CMK (cell line): ENCODE measurements at regions not wholly inside any gene's neighbourhood (a gene's known extent, or its start where the extent isn't known, plus 50 kb on each side); places are given as distances from the start of the nearest gene placed in this dataset.

ENCODE experiments used
- DNase-seq: peaks from one replicate; pipeline ENCODE4 v3.0.0-alpha.2; 2010; ENCODE audit warnings: low read depth

GRCh38 chr21:36555199-36555800, 75.4 kb upstream of the CLDN14 start:
- no peak for DNase-seq

- DNase-seq, result no peak
Observed at GRCh38 chr21:36557316-36557715, 77.4 kb upstream of the CLDN14 start.

- no peak for DNase-seq
Observed at GRCh38 chr21:36560933-36561575, 81.1 kb upstream of the CLDN14 start.

- DNase-seq, result no peak
Observed at GRCh38 chr21:36563341-36563926, 83.5 kb upstream of the CLDN14 start.

- no peak for DNase-seq
Observed at GRCh38 chr21:36564647-36565046, 84.7 kb upstream of the CLDN14 start.

- no peak for DNase-seq
Observed at GRCh38 chr21:36565540-36565939, 85.6 kb upstream of the CLDN14 start.

GRCh38 chr21:36566644-36567043, 86.7 kb upstream of the CLDN14 start:
- no peak for DNase-seq

- DNase-seq, result no peak
Observed at GRCh38 chr21:36567216-36567885, 87.4 kb upstream of the CLDN14 start.

GRCh38 chr21:36569511-36569910, 89.6 kb upstream of the CLDN14 start:
- DNase-seq, result no peak

GRCh38 chr21:36571556-36571955, 91.6 kb upstream of the CLDN14 start:
- no peak for DNase-seq

- DNase-seq, result no peak
Observed at GRCh38 chr21:36572039-36572438, 92.1 kb upstream of the CLDN14 start.

- peak; percentile 57 for DNase-seq
Observed at GRCh38 chr21:36575306-36575705, 95.4 kb upstream of the CLDN14 start.

- no peak for DNase-seq
Observed at GRCh38 chr21:36576441-36576840, 96.5 kb upstream of the CLDN14 start.

- no peak for DNase-seq
Observed at GRCh38 chr21:36579898-36580297, 100.0 kb upstream of the CLDN14 start.

- DNase-seq, result no peak
Observed at GRCh38 chr21:36582271-36582670, 102.3 kb upstream of the CLDN14 start.

- no peak for DNase-seq
Observed at GRCh38 chr21:36583591-36583990, 103.7 kb upstream of the CLDN14 start.

GRCh38 chr21:36584980-36585940, 105.3 kb upstream of the CLDN14 start:
- no peak for DNase-seq

- DNase-seq, result no peak
Observed at GRCh38 chr21:36587388-36587787, 107.5 kb upstream of the CLDN14 start.

- DNase-seq, result peak; percentile 27
Observed at GRCh38 chr21:36589352-36589971, 109.5 kb upstream of the SIM2 start.

- no peak for DNase-seq
Observed at GRCh38 chr21:36591326-36591970, 107.5 kb upstream of the SIM2 start.

GRCh38 chr21:36596174-36596573, 102.7 kb upstream of the SIM2 start:
- DNase-seq, result no peak
